IMR-90 (cell line): ENCODE measurements at regions not wholly inside any gene's neighbourhood (a gene's known extent, or its start where the extent isn't known, plus 50 kb on each side); places are given as distances from the start of the nearest gene placed in this dataset.

ENCODE experiments used
- CTCF ChIP-seq: conservative IDR thresholded peaks from 2 replicates; pipeline ENCODE4 v1.5.1; 2012; ENCODE audit warnings: mild to moderate bottlenecking, low read depth, low read length, improper control_type of control experiment
- MAZ ChIP-seq: IDR thresholded peaks from 2 replicates; pipeline ENCODE4 v1.6.1; 2012; ENCODE audit warnings: low read depth, mild to moderate bottlenecking, low read length, improper control_type of control experiment, moderate library complexity, borderline replicate concordance
- POLR2A ChIP-seq: IDR thresholded peaks from 2 replicates; pipeline ENCODE4 v1.6.1; 2012; ENCODE audit warnings: mild to moderate bottlenecking, low read depth, low read length
- RAD21 ChIP-seq: IDR thresholded peaks from 2 replicates; pipeline ENCODE4 v1.6.1; 2012; ENCODE audit warnings: low read length, improper control_type of control experiment
- RCOR1 ChIP-seq: IDR thresholded peaks from 2 replicates; pipeline ENCODE4 v1.6.1; 2012; ENCODE audit warnings: mild to moderate bottlenecking, low read length, improper control_type of control experiment; ENCODE audit not compliant: insufficient replicate concordance

DNA sequence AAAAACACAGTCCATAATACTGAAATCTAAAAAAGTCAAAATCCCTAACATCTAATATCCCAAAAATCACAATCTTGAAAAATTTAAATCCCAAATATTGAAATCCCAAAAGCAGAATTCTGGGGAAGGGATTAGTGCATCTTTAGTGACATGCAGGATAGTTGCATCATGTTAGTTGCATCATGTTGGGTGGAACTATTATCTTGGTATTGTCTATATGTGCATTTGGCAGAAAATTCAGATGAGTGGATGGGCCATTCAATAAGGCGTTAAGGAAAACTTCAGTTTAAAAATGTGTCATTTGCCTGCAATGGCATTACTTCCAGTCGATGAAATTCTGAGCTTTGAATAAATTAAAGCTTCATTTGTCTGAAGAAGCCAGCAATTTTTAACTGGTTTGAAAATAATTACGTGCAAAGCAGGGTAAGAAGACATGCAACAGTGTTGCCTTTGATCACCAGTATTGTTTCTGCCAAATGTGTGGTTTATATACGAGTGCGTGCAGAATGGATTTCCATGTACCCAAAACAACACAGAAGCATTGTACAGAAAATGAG is 221.4 kb upstream of the NFE2L3 start:
- TF ChIP-seq POLR2A = no peak
- no peak for TF ChIP-seq CTCF
- no peak for TF ChIP-seq MAZ
- TF ChIP-seq RCOR1 = no peak
- TF ChIP-seq RAD21 = no peak
